Mesenchymal stem cell (in vitro differentiated cells and primary cell): ENCODE measurements at regions not wholly inside any gene's neighbourhood (a gene's known extent, or its start where the extent isn't known, plus 50 kb on each side); places are given as distances from the start of the nearest gene placed in this dataset.

Source experiments
- DNase-seq: peaks from one replicate; pipeline ENCODE4 v3.0.0-alpha.2; 2013
- H2AFZ ChIP-seq: one replicate; pipeline ENCODE4 v1.6.1; 2013; ENCODE audit warnings: low read depth, mild to moderate bottlenecking, control low read depth, inconsistent platforms, low read length, moderate library complexity
- H2AK5ac ChIP-seq: 2 replicates; pipeline ENCODE4 v1.6.1; 2013; ENCODE audit warnings: low read length, moderate library complexity, mild to moderate bottlenecking, inconsistent platforms; ENCODE audit not compliant: severe bottlenecking
- H2BK120ac ChIP-seq: one replicate; pipeline ENCODE4 v1.6.1; 2013; ENCODE audit warnings: low read depth, mild to moderate bottlenecking, inconsistent platforms, low read length, moderate library complexity
- H2BK12ac ChIP-seq, 2 experiments: one replicate each; pipeline ENCODE4 v1.6.1; 2013; ENCODE audit warnings: inconsistent platforms in 2 of 2, low read length in 2 of 2, mild to moderate bottlenecking in 2 of 2, moderate library complexity in 2 of 2, control low read depth in 1 of 2
- H2BK15ac ChIP-seq: one replicate; pipeline ENCODE4 v1.6.1; 2013; ENCODE audit warnings: mild to moderate bottlenecking, low read depth, inconsistent platforms; ENCODE audit not compliant: poor library complexity, severe bottlenecking
- H2BK5ac ChIP-seq: 2 replicates; pipeline ENCODE4 v1.6.1; 2013; ENCODE audit warnings: low read depth, mild to moderate bottlenecking, low read length, control low read depth, inconsistent platforms; ENCODE audit not compliant: poor library complexity, severe bottlenecking
- H3K14ac ChIP-seq, 2 experiments: one replicate each; pipeline ENCODE4 v1.6.1; 2013; ENCODE audit warnings: inconsistent platforms in 2 of 2, low read length in 2 of 2, control low read depth in 1 of 2, mild to moderate bottlenecking in 1 of 2, moderate library complexity in 1 of 2
- H3K18ac ChIP-seq, 2 experiments: one replicate each; pipeline ENCODE4 v1.6.1; 2013; ENCODE audit warnings: inconsistent platforms in 2 of 2, low read length in 2 of 2, control low read depth in 1 of 2, low read depth in 1 of 2, mild to moderate bottlenecking in 1 of 2
- H3K23ac ChIP-seq, 2 experiments: one replicate each; pipeline ENCODE4 v1.6.1; 2013; ENCODE audit warnings: inconsistent platforms in 2 of 2, low read length in 2 of 2, mild to moderate bottlenecking in 2 of 2, moderate library complexity in 2 of 2, control low read depth in 1 of 2
- H3K27ac ChIP-seq: 2 replicates; pipeline ENCODE4 v1.5.1; 2013; ENCODE audit warnings: mild to moderate bottlenecking, moderate library complexity, low read length, control low read depth, inconsistent platforms; ENCODE audit not compliant: poor library complexity, severe bottlenecking
- H3K27me3 ChIP-seq, 2 experiments: 2 replicates each; pipeline versions ENCODE4 v1.6.1 to v1.7.0; 2013; ENCODE audit warnings: low read length in 2 of 2, mild to moderate bottlenecking in 2 of 2, moderate library complexity in 2 of 2, control low read depth in 1 of 2, inconsistent platforms in 1 of 2; ENCODE audit not compliant: control insufficient read depth in 1 of 2, insufficient read depth in 1 of 2
- H3K36me3 ChIP-seq, 2 experiments: 2 replicates each; pipeline versions ENCODE4 v1.6.1 to v1.7.0; 2013; ENCODE audit warnings: low read length in 2 of 2, control low read depth in 1 of 2, inconsistent platforms in 1 of 2, low read depth in 1 of 2, mild to moderate bottlenecking in 1 of 2; ENCODE audit not compliant: insufficient read depth in 2 of 2, control insufficient read depth in 1 of 2
- H3K4ac ChIP-seq, 2 experiments: one replicate each; pipeline ENCODE4 v1.6.1; 2013; ENCODE audit warnings: inconsistent platforms in 2 of 2, low read length in 2 of 2, mild to moderate bottlenecking in 2 of 2, moderate library complexity in 2 of 2, control low read depth in 1 of 2, low read depth in 1 of 2
- H3K4me1 ChIP-seq: 2 replicates; pipeline ENCODE4 v1.6.1; 2013; ENCODE audit warnings: low read depth, low read length, control low read depth; ENCODE audit not compliant: control insufficient read depth, insufficient read depth
- H3K4me2 ChIP-seq: 2 replicates; pipeline ENCODE4 v1.6.1; 2013; ENCODE audit warnings: low read length, mild to moderate bottlenecking, inconsistent platforms; ENCODE audit not compliant: poor library complexity, severe bottlenecking
- H3K4me3 ChIP-seq, 2 experiments: 2 replicates each; pipeline versions ENCODE4 v1.5.1 to v1.7.0; 2013; ENCODE audit warnings: low read length in 2 of 2, mild to moderate bottlenecking in 2 of 2, control low read depth in 1 of 2, low read depth in 1 of 2; ENCODE audit not compliant: insufficient read depth in 1 of 2
- H3K79me1 ChIP-seq: replicated peaks from 2 replicates; pipeline ENCODE4 v1.6.1; 2013; ENCODE audit warnings: mild to moderate bottlenecking, control low read depth, low read length, inconsistent platforms; ENCODE audit not compliant: poor library complexity, severe bottlenecking
- H3K9ac ChIP-seq: 2 replicates; pipeline ENCODE4 v1.7.0; 2013; ENCODE audit warnings: mild to moderate bottlenecking, low read length, moderate library complexity
- H3K9me3 ChIP-seq: 2 replicates; pipeline ENCODE4 v1.7.0; 2013; ENCODE audit warnings: mild to moderate bottlenecking, low read length; ENCODE audit not compliant: control insufficient read depth
- H4K8ac ChIP-seq: one replicate; pipeline ENCODE4 v1.6.1; 2013; ENCODE audit warnings: inconsistent platforms, mild to moderate bottlenecking, low read length, moderate library complexity
- H4K91ac ChIP-seq: one replicate; pipeline ENCODE4 v1.6.1; 2013; ENCODE audit warnings: mild to moderate bottlenecking, low read length, inconsistent platforms
- WGBS: methylation state at CpG from one replicate; pipeline ENCODE4 v1.1.7; 2013; ENCODE audit warnings: mixed read lengths; 5-methylcytosine and 5-hydroxymethylcytosine counted together

- Histone ChIP-seq H3K18ac (no peak overlapping the region), H3K4ac (no peak overlapping the region), H3K14ac (no peak overlapping the region), H3K79me1 (no peaks in the 10 kb centered on the region), H3K27ac (no peak overlapping the region), H3K23ac (no peak overlapping the region), H3K36me3 (no peaks in the 10 kb centered on the region), H2AFZ (no peak overlapping the region), H4K91ac (no peak overlapping the region), H3K9me3 (no peaks in the 10 kb centered on the region), H3K4me1 (no peaks in the 10 kb centered on the region), H3K9ac (no peak overlapping the region), H4K8ac (no peak overlapping the region), H2BK15ac (no peak overlapping the region), H3K4me3 (no peak overlapping the region), H2BK5ac (no peak overlapping the region), H2AK5ac (no peak overlapping the region), H3K4me2 (no peak overlapping the region), H2BK120ac (no peak overlapping the region), H2BK12ac (no peak overlapping the region), H3K27me3 (no peaks in the 10 kb centered on the region)
- 14% methylated on average over 2 of the region's 3 CpGs for WGBS
- DNase-seq: no peak
These were observed 306.1 kb upstream of the RGS17 start for GRCh38 chr6:153437193-153437592.

GRCh38 chr6:153436351-153436750 lies 305.3 kb upstream of the RGS17 start:
- H4K8ac ChIP-seq: no peak overlapping the region
- no peaks in the 10 kb centered on the region for H3K27me3 ChIP-seq
- H3K4me2 ChIP-seq: no peak overlapping the region
- H3K9ac ChIP-seq: no peak overlapping the region
- DNase-seq: no peak
- no peak overlapping the region for H3K4ac ChIP-seq
- no peaks in the 10 kb centered on the region for H3K79me1 ChIP-seq
- H2BK15ac ChIP-seq: no peak overlapping the region
- H2AFZ ChIP-seq: no peak overlapping the region
- 52% methylated on average over 4 of the region's 5 CpGs for WGBS
- H2BK12ac ChIP-seq: no peak overlapping the region
- no peak overlapping the region for H3K23ac ChIP-seq
- H3K18ac ChIP-seq: no peak overlapping the region
- no peaks in the 10 kb centered on the region for H3K4me1 ChIP-seq
- no peaks in the 10 kb centered on the region for H3K36me3 ChIP-seq
- no peak overlapping the region for H3K14ac ChIP-seq
- H3K9me3 ChIP-seq: no peaks in the 10 kb centered on the region
- no peak overlapping the region for H3K27ac ChIP-seq
- H3K4me3 ChIP-seq: no peak overlapping the region
- no peak overlapping the region for H2BK5ac ChIP-seq
- H4K91ac ChIP-seq: no peak overlapping the region
- no peak overlapping the region for H2BK120ac ChIP-seq
- no peak overlapping the region for H2AK5ac ChIP-seq

- Histone ChIP-seq H3K36me3 (no peaks in the 10 kb centered on the region), H2BK5ac (no peak overlapping the region), H2BK12ac (no peak overlapping the region), H3K23ac (no peak overlapping the region), H2AFZ (no peak overlapping the region), H2BK15ac (no peak overlapping the region), H2BK120ac (no peak overlapping the region), H3K27me3 (no peaks in the 10 kb centered on the region), H3K27ac (no peak overlapping the region), H3K4ac (no peak overlapping the region), H3K14ac (no peak overlapping the region), H3K79me1 (no peaks in the 10 kb centered on the region), H4K8ac (no peak overlapping the region), H3K4me2 (no peak overlapping the region), H2AK5ac (no peak overlapping the region), H3K9me3 (no peaks in the 10 kb centered on the region), H3K18ac (no peak overlapping the region), H3K9ac (no peak overlapping the region), H3K4me3 (no peak overlapping the region), H3K4me1 (no peaks in the 10 kb centered on the region), H4K91ac (no peak overlapping the region)
- DNase-seq: no peak
These were observed 304.7 kb upstream of the RGS17 start for GRCh38 chr6:153435787-153436186.

GRCh38 chr6:153425536-153425935 lies 294.5 kb upstream of the RGS17 start:
- no peaks in the 10 kb centered on the region for H3K36me3 ChIP-seq
- H3K27ac ChIP-seq: peak overlapping the region; percentile 60
- no peak overlapping the region for H3K4me3 ChIP-seq
- no peak overlapping the region for H4K8ac ChIP-seq
- no peaks in the 10 kb centered on the region for H3K9me3 ChIP-seq
- H3K4me1 ChIP-seq: no peaks in the 10 kb centered on the region
- no peak overlapping the region for H3K23ac ChIP-seq
- no peak overlapping the region for H2AK5ac ChIP-seq
- no peak overlapping the region for H2BK12ac ChIP-seq
- H2BK15ac ChIP-seq: no peak overlapping the region
- H3K9ac ChIP-seq: no peak overlapping the region
- no peaks in the 10 kb centered on the region for H3K27me3 ChIP-seq
- no peak overlapping the region for H3K4ac ChIP-seq
- no peaks in the 10 kb centered on the region for H3K79me1 ChIP-seq
- H2BK5ac ChIP-seq: no peak overlapping the region
- 72% methylated on average over 2 of the region's 2 CpGs for WGBS
- no peak overlapping the region for H3K18ac ChIP-seq
- H4K91ac ChIP-seq: no peak overlapping the region
- no peak overlapping the region for H2BK120ac ChIP-seq
- no peak overlapping the region for H3K4me2 ChIP-seq
- no peak for DNase-seq
- no peak overlapping the region for H3K14ac ChIP-seq
- H2AFZ ChIP-seq: no peak overlapping the region
